GM12892 (cell line): ENCODE measurements at regions not wholly inside any gene's neighbourhood (a gene's known extent, or its start where the extent isn't known, plus 50 kb on each side); places are given as distances from the start of the nearest gene placed in this dataset.
"Not testable (repeated sequence)": the region's sequence is repeated elsewhere in the genome, so short reads cannot be mapped to it uniquely, and the experiment has no call there.

Experiments used
- DNase-seq: peaks from one replicate; pipeline ENCODE4 v3.0.0; 2011; ENCODE audit not compliant: insufficient read length
- FAIRE-seq: peaks from 2 replicates; lab custom pipeline; 2011; peaks lifted over from hg19 to GRCh38; lab: Jason Lieb, UNC
- POLR2A ChIP-seq: IDR thresholded peaks from 2 replicates; pipeline ENCODE4 v1.6.1; 2011; ENCODE audit warnings: low read depth, low read length, control low read depth
- POLR2AphosphoS5 ChIP-seq: IDR thresholded peaks from 2 replicates; pipeline ENCODE4 v1.6.1; 2011; ENCODE audit warnings: low read depth, low read length, control low read depth
- TAF1 ChIP-seq: IDR thresholded peaks from 2 replicates; pipeline ENCODE4 v1.6.1; 2011; ENCODE audit warnings: low read depth, mild to moderate bottlenecking, control low read depth, low read length, borderline replicate concordance

- FAIRE-seq: no peak
- no peak for DNase-seq
- TF ChIP-seq POLR2AphosphoS5: no peak
- no peak for TF ChIP-seq TAF1
- no peak for TF ChIP-seq POLR2A
These were observed 207.7 kb upstream of the PDZRN3 start for GRCh38 chr3:73832426-73832825.

GRCh38 chr3:73828348-73828747, 203.6 kb upstream of the PDZRN3 start:
- FAIRE-seq (no peak), DNase-seq (no peak)
- no peak for TF ChIP-seq TAF1
- no peak for TF ChIP-seq POLR2AphosphoS5
- TF ChIP-seq POLR2A: no peak

GRCh38 chr3:73827725-73828211, 203.0 kb upstream of the PDZRN3 start:
- no peak for FAIRE-seq
- DNase-seq: no peak
- TF ChIP-seq POLR2A: no peak
- TF ChIP-seq POLR2AphosphoS5: no peak
- TF ChIP-seq TAF1: no peak

GRCh38 chr3:73827204-73827603, 202.5 kb upstream of the PDZRN3 start:
- DNase-seq: no peak
- no peak for FAIRE-seq
- TF ChIP-seq TAF1 (no peak), POLR2A (no peak), POLR2AphosphoS5 (no peak)

GRCh38 chr3:73820896-73821295, 196.2 kb upstream of the PDZRN3 start:
- not testable (repeated sequence) for DNase-seq, FAIRE-seq

GRCh38 chr3:73820431-73820830, 195.7 kb upstream of the PDZRN3 start:
- DNase-seq (no peak), FAIRE-seq (no peak)
- TF ChIP-seq POLR2AphosphoS5 (no peak), POLR2A (no peak), TAF1 (no peak)

- FAIRE-seq: no peak
- no peak for DNase-seq
- no peak for TF ChIP-seq POLR2AphosphoS5
- TF ChIP-seq POLR2A: no peak
- no peak for TF ChIP-seq TAF1
These were observed 191.2 kb upstream of the PDZRN3 start for GRCh38 chr3:73815966-73816365.

GRCh38 chr3:73813692-73814292, 189.1 kb upstream of the PDZRN3 start:
- TF ChIP-seq POLR2A (no peak), POLR2AphosphoS5 (no peak), TAF1 (no peak)
- DNase-seq (no peak), FAIRE-seq (no peak)

GRCh38 chr3:73813291-73813690, 188.6 kb upstream of the PDZRN3 start:
- TF ChIP-seq POLR2AphosphoS5 (no peak), POLR2A (no peak), TAF1 (no peak)
- FAIRE-seq: no peak
- DNase-seq: no peak

- TF ChIP-seq POLR2A (no peak), TAF1 (no peak), POLR2AphosphoS5 (no peak)
- no peak for DNase-seq
- no peak for FAIRE-seq
These were observed 187.3 kb upstream of the PDZRN3 start for GRCh38 chr3:73812054-73812453.

GRCh38 chr3:73808862-73809509, 184.2 kb upstream of the PDZRN3 start:
- FAIRE-seq (no peak), DNase-seq (no peak)
- TF ChIP-seq TAF1 (no peak), POLR2AphosphoS5 (no peak), POLR2A (no peak)

- TF ChIP-seq TAF1: no peak
- no peak for TF ChIP-seq POLR2A
- TF ChIP-seq POLR2AphosphoS5: no peak
- FAIRE-seq: no peak
- no peak for DNase-seq
These were observed 180.7 kb upstream of the PDZRN3 start for GRCh38 chr3:73805435-73805834.

- TF ChIP-seq TAF1: no peak
- TF ChIP-seq POLR2A: no peak
- no peak for TF ChIP-seq POLR2AphosphoS5
- no peak for FAIRE-seq
- DNase-seq: no peak
These were observed 179.5 kb upstream of the PDZRN3 start for GRCh38 chr3:73804204-73804603.

GRCh38 chr3:73801444-73801843, 176.7 kb upstream of the PDZRN3 start:
- TF ChIP-seq POLR2A: no peak
- TF ChIP-seq POLR2AphosphoS5: no peak
- no peak for TF ChIP-seq TAF1
- FAIRE-seq (no peak), DNase-seq (no peak)
